Vagina (tissue), 2 donors: ENCODE measurements at regions not wholly inside any gene's neighbourhood (a gene's known extent, or its start where the extent isn't known, plus 50 kb on each side); places are given as distances from the start of the nearest gene placed in this dataset.

ENCODE experiments used
- DNase-seq, 2 donors: peaks; one replicate each; pipeline ENCODE4 v3.0.0-alpha.2; 2017; ENCODE audit errors: extremely low spot score in 2 of 2
- H3K27ac ChIP-seq: fragments of 200-600 bp; sonication (generic); one replicate; pipeline ENCODE4 v1.5.1; 2019
- H3K27me3 ChIP-seq: fragments of 200-600 bp; sonication (generic); one replicate; pipeline ENCODE4 v1.5.1; 2019
- H3K36me3 ChIP-seq, 2 donors: fragments of 200-600 bp; sonication (generic); one replicate each; pipeline ENCODE4 v1.5.1; 2017 to 2019
- H3K4me1 ChIP-seq: fragments of 200-600 bp; sonication (generic); one replicate; pipeline ENCODE4 v1.5.1; 2019
- H3K4me3 ChIP-seq, 2 donors: fragments of 200-600 bp; sonication (generic); 1 replicate in 1 of 2; 2 replicates in 1 of 2; pipeline ENCODE4 v1.5.1; 2016 to 2019
- H3K9me3 ChIP-seq: fragments of 200-600 bp; sonication (generic); one replicate; pipeline ENCODE4 v1.5.1; 2019
- CTCF ChIP-seq, 3 experiments: fragments of 450-650 bp in 2 of 3; fragments of 200-600 bp in 1 of 3; sonication (generic) in 1 of 3; IDR thresholded peaks; one replicate each; pipeline ENCODE4 v1.5.1; 2017 to 2019; ENCODE audit warnings: antibody characterized with exemption in 3 of 3, mild to moderate bottlenecking in 2 of 3, moderate library complexity in 2 of 3
- POLR2A ChIP-seq, 2 donors: fragments of 450-650 bp; IDR thresholded peaks; one replicate each; pipeline ENCODE4 v1.6.1; 2017; ENCODE audit warnings: antibody characterized with exemption in 2 of 2, mild to moderate bottlenecking in 2 of 2, moderate library complexity in 2 of 2
- POLR2AphosphoS5 ChIP-seq, 2 donors: sonication (generic); formaldehyde crosslinking; IDR thresholded peaks; one replicate each; pipeline ENCODE4 v1.9.0; 2017; ENCODE audit warnings: antibody characterized with exemption in 2 of 2, mild to moderate bottlenecking in 2 of 2, low read depth in 1 of 2; ENCODE audit not compliant: insufficient read depth in 1 of 2
- intact Hi-C: fragments of 100-400 bp; cut with DNase I; formaldehyde crosslinking; loops from one replicate; pipeline ENCODE4 v1.15.1; 2023

GRCh38 chr1:187383366-187383765, 554.6 kb downstream of the PLA2G4A start:
- Histone ChIP-seq H3K9me3 (no peaks in the 10 kb centered on the region), H3K4me3 (no peak overlapping the region), H3K36me3 (no peaks in the 10 kb centered on the region), H3K27ac (no peak overlapping the region), H3K27me3 (no peaks in the 10 kb centered on the region), H3K4me1 (no peaks in the 10 kb centered on the region)
- no peak for DNase-seq
- TF ChIP-seq CTCF (IDR thresholded peaks at IDR 0.05): no peak
- no peak for TF ChIP-seq POLR2AphosphoS5 (IDR thresholded peaks at IDR 0.05; ENCODE audit: insufficient read depth in 1 of 2, low read depth in 1 of 2)
- no peak for TF ChIP-seq POLR2A (IDR thresholded peaks at IDR 0.05)
- intact Hi-C loops: no loop called here

- TF ChIP-seq POLR2AphosphoS5 (IDR thresholded peaks at IDR 0.05; ENCODE audit: insufficient read depth in 1 of 2, low read depth in 1 of 2): no peak
- TF ChIP-seq CTCF (IDR thresholded peaks at IDR 0.05): no peak
- no peak for TF ChIP-seq POLR2A (IDR thresholded peaks at IDR 0.05)
- intact Hi-C loops: no loop called here
- no peaks in the 10 kb centered on the region for H3K27me3 ChIP-seq
- no peaks in the 10 kb centered on the region for H3K9me3 ChIP-seq
- H3K36me3 ChIP-seq: no peaks in the 10 kb centered on the region
- H3K4me1 ChIP-seq: no peaks in the 10 kb centered on the region
- H3K27ac ChIP-seq: no peak overlapping the region
- H3K4me3 ChIP-seq: no peak overlapping the region
- no peak for DNase-seq
Observed at GRCh38 chr1:187384504-187384903, 555.8 kb downstream of the PLA2G4A start.

DNA sequence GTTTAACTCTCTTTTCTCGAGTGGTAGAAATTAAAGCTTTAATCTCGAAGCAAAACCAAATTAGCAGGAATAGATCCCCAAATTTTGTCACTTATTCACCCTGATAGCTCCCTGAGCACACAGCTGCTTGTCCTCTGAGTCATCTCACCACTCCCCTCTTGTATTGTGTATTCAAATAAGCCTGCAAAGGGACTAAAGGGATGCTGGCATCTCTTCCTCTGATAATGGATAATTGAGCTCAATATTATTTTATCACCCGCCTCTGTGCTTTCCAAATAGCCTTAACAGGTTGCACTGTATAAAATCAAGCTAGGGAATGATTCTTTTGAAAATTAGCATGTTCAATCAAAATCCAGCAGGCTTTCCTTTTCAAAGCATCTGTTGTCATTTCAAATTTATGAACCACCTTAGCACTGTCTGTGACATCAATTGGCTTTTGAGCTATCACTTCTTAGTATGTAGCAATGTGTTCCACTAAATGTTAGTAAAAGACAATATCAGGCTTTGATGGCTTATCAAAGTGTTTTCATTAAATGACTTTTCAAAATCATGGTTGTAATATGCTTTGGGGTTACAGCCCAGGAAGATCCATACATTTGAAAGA, 561.6 kb downstream of the PLA2G4A start:
- Histone ChIP-seq H3K9me3 (no peaks in the 10 kb centered on the region), H3K27ac (no peak overlapping the region), H3K4me3 (no peak overlapping the region), H3K36me3 (no peaks in the 10 kb centered on the region), H3K4me1 (no peaks in the 10 kb centered on the region), H3K27me3 (no peaks in the 10 kb centered on the region)
- TF ChIP-seq POLR2AphosphoS5 (IDR thresholded peaks at IDR 0.05; ENCODE audit: insufficient read depth in 1 of 2, low read depth in 1 of 2) (no peak), CTCF (IDR thresholded peaks at IDR 0.05) (no peak), POLR2A (IDR thresholded peaks at IDR 0.05) (no peak)
- no peak for DNase-seq
- intact Hi-C loops: no loop called here

GRCh38 chr1:187396226-187396625, 567.5 kb downstream of the PLA2G4A start:
- no peak for DNase-seq
- TF ChIP-seq CTCF (IDR thresholded peaks at IDR 0.05): no peak
- no peak for TF ChIP-seq POLR2AphosphoS5 (IDR thresholded peaks at IDR 0.05; ENCODE audit: insufficient read depth in 1 of 2, low read depth in 1 of 2)
- TF ChIP-seq POLR2A (IDR thresholded peaks at IDR 0.05): no peak
- Histone ChIP-seq H3K4me3 (no peak overlapping the region), H3K9me3 (no peaks in the 10 kb centered on the region), H3K36me3 (no peaks in the 10 kb centered on the region), H3K4me1 (no peaks in the 10 kb centered on the region), H3K27ac (no peak overlapping the region), H3K27me3 (no peaks in the 10 kb centered on the region)
- intact Hi-C loops: no loop called here

- Histone ChIP-seq H3K4me3 (no peak overlapping the region), H3K27ac (no peak overlapping the region), H3K36me3 (no peaks in the 10 kb centered on the region), H3K4me1 (no peaks in the 10 kb centered on the region), H3K27me3 (no peaks in the 10 kb centered on the region), H3K9me3 (no peaks in the 10 kb centered on the region)
- intact Hi-C loops: no loop called here
- no peak for DNase-seq
- TF ChIP-seq POLR2AphosphoS5 (IDR thresholded peaks at IDR 0.05; ENCODE audit: insufficient read depth in 1 of 2, low read depth in 1 of 2): no peak
- TF ChIP-seq POLR2A (IDR thresholded peaks at IDR 0.05): no peak
- TF ChIP-seq CTCF (IDR thresholded peaks at IDR 0.05): no peak
Observed at GRCh38 chr1:187396929-187397796, 568.4 kb downstream of the PLA2G4A start.
